GM19455 (cell line): ENCODE measurements at regions not wholly inside any gene's neighbourhood (a gene's known extent, or its start where the extent isn't known, plus 50 kb on each side); places are given as distances from the start of the nearest gene placed in this dataset.
"Not testable (repeated sequence)": the region's sequence is repeated elsewhere in the genome, so short reads cannot be mapped to it uniquely, and the experiment has no call there.

Experiments used
- ATAC-seq: cut with Tn5 transposase; IDR thresholded peaks from one replicate; pipeline ENCODE4 v1.9.1; 2021; ENCODE audit not compliant: unreplicated experiment

DNA sequence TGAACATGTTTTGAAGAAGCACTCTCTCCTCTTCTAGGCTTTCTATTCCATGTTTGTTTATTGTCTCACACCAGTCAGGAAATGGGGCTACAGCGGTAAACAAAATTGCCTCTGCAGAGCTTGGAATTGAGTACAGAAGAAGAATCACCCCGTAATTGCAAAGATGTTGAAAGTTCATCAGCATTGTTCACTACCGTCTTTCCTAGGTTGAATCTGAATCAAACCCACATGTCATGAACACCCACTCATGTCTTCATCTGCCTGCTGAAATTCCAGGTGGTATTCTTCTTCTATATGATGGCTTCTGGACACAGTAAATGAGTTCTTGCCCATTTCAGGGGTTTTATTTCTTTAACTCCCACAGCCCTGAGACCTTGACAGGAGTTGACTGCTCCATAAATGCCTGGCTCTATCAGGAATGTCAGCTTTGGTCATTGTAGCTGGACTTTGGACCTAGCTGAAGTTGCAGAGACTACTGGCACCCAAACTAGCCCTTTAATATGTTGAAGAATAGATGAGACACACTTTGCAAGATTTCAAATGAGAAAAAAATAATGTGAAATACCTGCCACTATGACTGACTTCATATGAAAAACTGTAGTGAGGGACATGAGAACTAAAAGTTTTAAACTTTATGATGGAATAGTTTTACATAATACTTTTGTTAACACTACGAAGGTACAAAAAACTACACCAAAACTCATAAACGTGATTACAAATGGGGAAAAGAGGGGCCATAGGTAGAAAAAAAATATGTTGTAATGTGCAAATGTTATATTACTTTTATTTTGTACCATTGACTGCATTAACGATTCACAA, 1235.3 kb upstream of the ZEB2 start:
- no peak for ATAC-seq

- ATAC-seq: no peak
Observed at GRCh38 chr2:145753966-145754365, 1234.0 kb upstream of the ZEB2 start.

DNA sequence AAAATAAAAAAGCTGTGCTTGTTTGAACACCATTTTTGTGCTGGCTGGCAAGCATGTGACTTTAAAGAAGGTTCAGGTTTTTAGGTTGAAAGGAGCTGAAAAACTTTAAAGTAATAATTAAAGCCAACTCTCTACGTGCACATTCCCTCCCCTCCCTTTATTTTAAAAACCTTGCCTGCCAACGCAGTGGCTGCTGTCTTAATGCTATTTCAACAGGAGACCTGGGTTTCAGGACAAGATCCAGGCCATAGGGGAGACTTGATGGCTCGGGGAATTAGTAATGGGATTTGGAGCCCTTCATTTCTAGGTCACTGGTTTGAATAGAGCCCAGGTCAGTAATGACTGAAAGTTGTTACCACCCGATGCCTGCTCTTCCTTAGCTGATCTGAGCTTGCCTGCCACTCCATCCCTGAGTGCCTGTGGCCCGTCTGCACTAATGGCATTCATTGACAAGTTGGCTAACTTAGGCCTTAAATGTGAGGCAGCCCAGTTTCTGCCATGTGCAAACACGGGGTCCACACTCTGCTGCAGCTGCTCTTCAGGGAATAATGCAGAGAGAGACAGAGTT, 1233.2 kb upstream of the ZEB2 start:
- ATAC-seq: no peak

DNA sequence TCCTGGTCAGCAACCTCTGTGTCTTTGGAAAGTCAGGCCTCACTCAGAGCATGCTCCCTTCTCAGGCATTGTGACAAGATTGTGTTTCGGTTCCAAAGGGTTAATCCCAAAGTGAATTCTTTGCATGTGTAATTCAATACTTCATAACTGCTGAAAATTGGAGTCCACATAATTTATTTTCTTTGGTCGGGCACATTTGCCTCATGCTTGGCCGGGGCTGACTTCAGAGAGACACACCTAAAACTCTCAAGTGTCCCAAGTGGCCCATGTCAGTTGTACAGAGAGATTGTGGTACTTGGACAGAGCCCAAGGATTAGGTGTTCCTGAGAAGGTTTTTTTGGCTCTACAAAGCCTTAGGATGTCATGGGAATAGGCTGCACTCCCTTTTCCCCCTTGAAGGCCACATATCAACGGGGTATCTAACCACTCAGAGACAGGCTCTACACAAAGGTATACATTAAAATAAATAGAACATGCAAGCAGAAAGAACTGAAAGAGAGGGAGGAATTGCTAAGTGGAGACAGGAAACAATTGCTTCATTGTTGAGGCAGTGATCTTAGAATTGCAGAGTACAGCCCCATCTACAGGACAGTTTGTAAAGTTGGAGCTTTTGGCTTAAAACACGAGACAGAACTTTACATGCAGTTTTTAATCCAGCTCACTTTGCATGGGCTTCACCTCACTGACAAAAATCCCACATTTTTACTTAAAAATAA, 1232.3 kb upstream of the ZEB2 start:
- peak; percentile 38 for ATAC-seq

GRCh38 chr2:145751629-145752028, 1231.7 kb upstream of the ZEB2 start:
- ATAC-seq: peak; percentile 72

DNA sequence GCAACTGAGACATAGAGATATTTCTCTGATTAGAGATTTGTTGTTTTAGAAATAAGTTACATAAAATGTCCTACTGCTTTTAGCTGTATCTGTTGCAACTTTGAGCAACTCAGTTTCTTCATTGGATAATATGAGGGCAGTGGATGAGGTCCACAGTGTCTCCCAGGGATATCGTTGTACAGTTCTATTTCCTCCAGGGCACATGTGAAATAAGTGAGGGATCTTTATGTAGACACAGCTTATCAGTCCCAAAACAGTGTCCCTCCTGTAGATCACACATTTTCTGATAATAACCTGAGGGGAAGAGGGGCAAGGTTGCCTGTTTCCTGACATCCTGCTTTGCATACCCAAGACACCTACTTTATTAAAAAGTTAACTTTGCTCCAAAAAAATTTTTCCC, 1231.2 kb upstream of the ZEB2 start:
- ATAC-seq: no peak

DNA sequence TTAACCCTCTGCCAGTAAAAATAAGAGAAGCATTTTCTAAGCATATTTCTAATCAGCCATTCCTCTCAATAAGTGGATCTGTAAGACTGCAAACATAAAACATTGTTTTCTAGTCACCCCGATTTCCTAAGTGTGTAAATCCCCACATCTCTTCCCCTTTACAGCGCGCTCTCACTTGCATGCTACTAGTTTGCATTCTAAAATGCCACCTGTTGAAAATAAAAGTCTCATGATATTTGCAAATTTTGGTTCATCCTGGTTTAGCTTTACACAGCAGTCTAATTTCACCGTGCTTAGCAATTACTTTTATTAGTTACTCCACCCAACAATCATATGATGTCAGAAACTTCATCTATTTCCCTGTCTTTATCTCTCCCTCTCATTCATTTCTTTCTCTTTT, 1230.7 kb upstream of the ZEB2 start:
- ATAC-seq: no peak

DNA sequence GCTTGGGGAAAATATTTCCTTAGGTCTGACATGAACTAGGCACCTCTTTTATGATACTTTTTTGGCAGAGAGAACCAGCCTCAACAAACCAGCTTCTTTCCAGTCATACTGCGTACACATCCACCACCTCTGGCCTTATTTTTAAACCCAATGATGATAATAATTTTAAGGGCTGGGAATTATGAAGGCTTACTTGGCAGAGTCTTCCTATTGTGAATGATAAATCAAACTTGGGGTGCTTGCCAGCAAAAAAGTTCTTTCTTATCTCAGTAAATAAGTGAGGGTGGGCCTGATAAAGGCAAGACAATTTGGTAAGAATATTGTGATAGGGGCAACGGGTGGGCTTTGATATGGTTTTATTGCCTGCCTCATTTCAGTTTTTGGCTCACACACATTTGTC, 1230.2 kb upstream of the ZEB2 start:
- no peak for ATAC-seq

DNA sequence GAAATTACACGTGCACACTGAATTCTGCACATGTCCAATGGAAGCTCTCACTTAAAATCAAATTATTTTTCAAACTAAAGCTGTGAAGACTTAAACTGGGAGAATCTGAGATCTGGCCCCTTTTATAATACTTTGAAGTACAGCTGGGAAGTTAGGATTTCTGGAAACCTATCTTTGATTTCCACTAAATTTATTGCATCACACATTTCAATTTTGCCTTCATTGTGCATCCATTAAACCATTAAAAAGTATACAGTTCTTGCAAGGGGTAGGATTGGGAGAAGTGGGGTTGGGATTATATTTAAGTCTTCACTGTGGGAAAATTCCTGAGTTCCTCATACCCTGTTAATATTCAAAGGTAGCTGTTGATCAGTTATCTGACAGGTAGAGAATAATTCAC, 1229.6 kb upstream of the ZEB2 start:
- no peak for ATAC-seq

DNA sequence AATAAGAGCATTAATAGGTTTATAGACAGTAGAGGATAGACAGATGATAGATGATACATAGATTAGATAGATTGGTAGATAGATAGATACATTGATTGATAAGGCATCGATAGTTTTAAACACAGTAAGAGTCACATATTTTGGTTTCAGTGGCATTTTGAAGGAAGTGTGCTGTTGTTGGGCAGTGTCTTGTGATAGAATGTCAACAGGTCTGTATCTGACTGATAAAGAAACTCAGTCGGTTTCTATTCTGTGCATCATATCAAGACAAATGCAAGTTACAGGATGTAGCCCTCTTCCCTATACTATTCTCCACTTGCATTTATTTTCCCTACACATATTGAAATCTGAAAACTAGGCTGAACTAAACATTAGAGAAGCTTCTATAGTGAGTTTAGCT, 1229.0 kb upstream of the ZEB2 start:
- ATAC-seq: peak; percentile 51

DNA sequence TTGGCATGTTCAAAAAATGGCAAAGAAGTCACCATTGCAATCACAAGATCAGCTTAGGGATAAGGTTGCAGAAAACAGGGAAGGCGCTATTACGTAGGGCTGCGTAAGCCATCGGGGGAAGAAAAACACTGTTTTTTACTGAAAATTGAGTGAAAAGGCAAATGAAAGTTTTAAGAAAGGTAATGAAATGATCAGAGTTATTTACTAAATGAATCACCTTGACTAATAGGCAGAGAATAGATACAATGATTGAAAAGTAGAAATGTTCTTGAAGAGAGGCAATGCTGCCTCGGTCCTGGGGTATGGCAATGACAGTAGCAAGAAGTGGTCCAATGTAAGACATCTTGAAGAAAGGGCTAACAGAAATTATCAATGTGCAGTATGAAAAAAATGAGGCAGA, 1227.8 kb upstream of the ZEB2 start:
- ATAC-seq: no peak

DNA sequence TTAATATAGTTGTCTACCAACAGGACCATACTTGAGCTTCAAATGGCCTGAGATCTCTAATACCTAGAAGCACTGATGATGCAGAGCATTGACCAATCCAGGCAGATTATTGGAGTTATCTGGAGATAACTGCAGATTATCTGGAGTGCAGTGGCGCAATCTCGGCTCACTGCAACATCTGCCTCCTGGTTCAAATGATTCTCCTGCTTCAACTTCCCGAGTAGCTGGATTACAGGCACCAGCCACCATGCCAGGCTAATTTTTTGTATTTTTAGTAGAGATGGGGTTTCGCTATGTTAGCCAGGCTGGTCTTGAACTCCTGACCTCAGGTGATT, 1225.4 kb upstream of the ZEB2 start:
- not testable (repeated sequence) for ATAC-seq

GRCh38 chr2:145744541-145745386, 1224.8 kb upstream of the ZEB2 start:
- ATAC-seq: peak; percentile 75

DNA sequence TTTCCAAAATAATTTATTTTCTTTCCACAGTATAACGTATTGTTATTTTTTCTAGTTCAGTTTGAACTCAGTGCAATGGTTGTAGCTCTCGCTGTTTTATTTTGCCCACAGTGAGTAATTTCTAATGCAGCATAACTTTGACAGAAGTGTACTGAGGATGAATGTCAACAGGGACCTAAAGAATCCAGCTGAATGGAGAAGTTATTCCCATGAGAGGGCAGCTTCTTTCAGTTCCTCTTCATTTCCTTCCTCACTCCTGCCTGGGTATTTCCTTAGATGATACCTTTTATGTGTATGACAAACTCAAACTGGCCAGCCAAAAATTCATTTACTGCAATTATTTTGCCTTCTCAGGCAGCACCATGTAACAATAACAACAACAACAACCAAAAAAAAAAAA, 1223.1 kb upstream of the ZEB2 start:
- ATAC-seq: no peak

DNA sequence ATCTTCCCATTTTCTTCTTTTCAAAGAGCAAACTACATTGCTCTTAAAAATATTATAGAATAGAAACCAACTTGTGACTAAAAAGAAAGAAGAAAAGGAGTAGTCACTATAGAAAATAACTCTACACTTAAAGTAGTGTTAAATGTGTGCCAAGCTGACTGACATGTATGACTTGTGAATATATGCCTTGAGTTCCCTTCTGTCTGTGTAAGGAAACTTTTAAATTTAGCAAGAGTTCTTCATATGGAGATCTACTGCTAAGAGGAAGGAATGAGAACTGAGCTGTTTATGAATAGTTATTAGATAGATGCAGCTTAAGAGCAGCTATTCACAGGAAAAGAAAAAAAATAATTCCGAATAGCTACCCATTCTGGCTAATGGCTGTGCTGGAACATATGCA, 1221.7 kb upstream of the ZEB2 start:
- ATAC-seq: no peak

GRCh38 chr2:145741181-145741580, 1221.3 kb upstream of the ZEB2 start:
- ATAC-seq: no peak

GRCh38 chr2:145740302-145740701, 1220.4 kb upstream of the ZEB2 start:
- no peak for ATAC-seq

DNA sequence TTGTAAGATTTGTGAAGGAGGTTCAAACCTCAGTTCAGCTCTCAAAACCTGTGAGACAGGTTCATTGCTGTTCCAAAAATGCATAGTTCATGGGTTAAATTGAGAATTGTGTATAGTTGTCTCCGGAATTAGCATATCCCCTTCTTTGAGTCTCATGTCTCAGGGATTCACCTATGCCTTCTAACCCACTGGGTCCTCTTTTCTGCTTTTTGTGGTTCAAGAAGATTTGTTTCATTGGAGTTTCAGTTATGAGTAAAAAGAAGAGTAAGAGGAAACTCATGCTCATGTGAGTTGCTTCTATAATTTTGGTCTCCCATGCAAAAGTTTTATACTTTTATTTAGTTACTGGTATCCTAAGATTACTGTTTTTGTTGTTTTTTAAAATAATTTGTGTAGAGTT, 1219.8 kb upstream of the ZEB2 start:
- ATAC-seq: peak; percentile 54

DNA sequence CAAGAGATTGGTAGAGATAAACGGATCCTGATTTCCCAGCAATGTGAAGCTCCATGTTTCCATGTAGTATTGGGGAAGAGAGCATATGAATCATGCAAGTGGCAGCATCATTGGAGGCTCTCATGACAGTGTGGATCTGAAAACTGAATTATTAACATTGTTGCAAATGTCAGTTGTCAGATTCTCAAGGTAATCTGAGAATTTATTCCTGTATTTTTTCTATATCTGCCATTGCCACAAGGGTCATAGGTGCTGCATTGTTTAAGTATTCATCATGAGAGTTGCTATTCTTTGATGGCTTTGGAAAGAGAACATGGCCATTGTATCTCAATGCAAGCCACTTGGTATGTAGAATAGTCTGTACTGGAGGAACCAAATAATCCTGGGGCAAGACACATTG, 1217.0 kb upstream of the ZEB2 start:
- no peak for ATAC-seq

GRCh38 chr2:145731467-145731866, 1211.5 kb upstream of the ZEB2 start:
- ATAC-seq: no peak

DNA sequence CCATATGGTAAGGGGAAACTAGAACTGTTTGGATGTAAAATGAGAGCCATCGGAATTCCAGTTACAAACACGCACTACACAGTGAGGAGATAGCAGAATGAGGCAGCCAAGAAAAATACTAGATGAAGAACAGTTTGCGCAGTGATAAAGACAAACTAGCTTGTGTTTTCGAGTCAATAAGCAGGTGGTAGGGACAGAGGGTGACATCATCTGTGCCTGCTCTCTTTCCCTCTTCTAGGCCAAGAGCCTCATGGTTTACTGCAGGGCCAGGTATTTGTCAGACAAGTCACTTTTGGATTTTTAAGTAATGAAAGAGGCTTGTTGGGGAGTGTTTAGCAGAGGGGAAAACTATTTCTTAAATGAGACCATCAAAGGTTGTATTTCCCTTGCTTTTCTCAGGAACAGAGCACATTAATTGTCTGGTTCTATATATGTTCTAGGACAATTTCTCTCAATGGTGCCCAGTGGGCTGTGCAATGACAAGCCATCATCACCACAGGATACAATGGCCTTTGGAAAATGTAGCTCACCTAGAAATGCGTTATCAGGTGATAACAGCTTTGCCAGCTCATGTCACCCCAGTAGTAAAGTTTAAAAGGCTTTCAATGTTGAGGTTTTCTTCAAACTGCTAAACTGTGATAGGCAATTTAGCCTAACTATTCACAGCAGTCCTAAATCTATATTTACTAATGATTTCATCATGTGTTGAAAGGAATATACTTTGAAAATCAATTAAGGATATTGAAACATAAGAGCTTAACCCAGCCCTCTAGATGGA, 1210.3 kb upstream of the ZEB2 start:
- no peak for ATAC-seq
